ENCODE measurements at regions not wholly inside any gene's neighbourhood (a gene's known extent, or its start where the extent isn't known, plus 50 kb on each side); places are given as distances from the start of the nearest gene placed in this dataset.

DNA sequence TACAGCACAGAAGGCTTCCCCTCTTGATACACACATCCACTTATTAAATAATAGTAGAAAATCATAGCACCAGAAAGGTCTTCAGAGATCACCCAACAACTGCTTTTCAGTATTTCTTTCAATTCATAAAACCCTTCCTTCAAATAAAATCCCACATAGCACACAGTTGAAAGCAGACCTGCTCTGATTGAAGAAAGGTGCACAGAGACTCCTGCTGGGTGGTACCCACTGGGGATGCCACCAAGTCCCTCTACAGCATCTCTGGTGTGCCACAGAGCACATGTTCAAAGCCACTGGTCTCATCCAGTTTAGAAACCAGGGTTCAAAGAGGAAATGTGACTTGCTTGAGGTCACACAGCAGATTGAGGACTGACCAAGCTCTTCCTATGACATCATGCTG is 427.5 kb downstream of the BCL11B start:
- Histone ChIP-seq H3K9me3 (no peaks in the 10 kb centered on the region), H3K4me3 (no peak overlapping the region), H3K4me1 (replicated peaks) (no peaks in the 10 kb centered on the region), H3K36me3 (no peaks in the 10 kb centered on the region), H3K27ac (no peak overlapping the region), H3K27me3 (replicated peaks; ENCODE audit: insufficient read depth) (no peaks in the 10 kb centered on the region)
- intact Hi-C loops (cut with DNase I), result no loop called here
- DNase-seq (ENCODE audit: low spot score), result no peak
- TF ChIP-seq, protein P1, sequence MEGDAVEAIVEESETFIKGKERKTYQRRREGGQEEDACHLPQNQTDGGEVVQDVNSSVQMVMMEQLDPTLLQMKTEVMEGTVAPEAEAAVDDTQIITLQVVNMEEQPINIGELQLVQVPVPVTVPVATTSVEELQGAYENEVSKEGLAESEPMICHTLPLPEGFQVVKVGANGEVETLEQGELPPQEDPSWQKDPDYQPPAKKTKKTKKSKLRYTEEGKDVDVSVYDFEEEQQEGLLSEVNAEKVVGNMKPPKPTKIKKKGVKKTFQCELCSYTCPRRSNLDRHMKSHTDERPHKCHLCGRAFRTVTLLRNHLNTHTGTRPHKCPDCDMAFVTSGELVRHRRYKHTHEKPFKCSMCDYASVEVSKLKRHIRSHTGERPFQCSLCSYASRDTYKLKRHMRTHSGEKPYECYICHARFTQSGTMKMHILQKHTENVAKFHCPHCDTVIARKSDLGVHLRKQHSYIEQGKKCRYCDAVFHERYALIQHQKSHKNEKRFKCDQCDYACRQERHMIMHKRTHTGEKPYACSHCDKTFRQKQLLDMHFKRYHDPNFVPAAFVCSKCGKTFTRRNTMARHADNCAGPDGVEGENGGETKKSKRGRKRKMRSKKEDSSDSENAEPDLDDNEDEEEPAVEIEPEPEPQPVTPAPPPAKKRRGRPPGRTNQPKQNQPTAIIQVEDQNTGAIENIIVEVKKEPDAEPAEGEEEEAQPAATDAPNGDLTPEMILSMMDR (IDR thresholded peaks at IDR 0.05), result no peak
- TF ChIP-seq POLR2AphosphoS5 (IDR thresholded peaks at IDR 0.05), result no peak

- TF ChIP-seq POLR2AphosphoS5 (IDR thresholded peaks at IDR 0.05), result no peak
- TF ChIP-seq, protein P1 (IDR thresholded peaks at IDR 0.05), result no peak
- no peak for TF ChIP-seq POLR2A (IDR thresholded peaks at IDR 0.05)
- 93% methylated on average over 11 of the region's 11 CpGs for WGBS
Measured at GRCh38 chr14:98847521-98848468, 424.2 kb downstream of the BCL11B start.

DNA sequence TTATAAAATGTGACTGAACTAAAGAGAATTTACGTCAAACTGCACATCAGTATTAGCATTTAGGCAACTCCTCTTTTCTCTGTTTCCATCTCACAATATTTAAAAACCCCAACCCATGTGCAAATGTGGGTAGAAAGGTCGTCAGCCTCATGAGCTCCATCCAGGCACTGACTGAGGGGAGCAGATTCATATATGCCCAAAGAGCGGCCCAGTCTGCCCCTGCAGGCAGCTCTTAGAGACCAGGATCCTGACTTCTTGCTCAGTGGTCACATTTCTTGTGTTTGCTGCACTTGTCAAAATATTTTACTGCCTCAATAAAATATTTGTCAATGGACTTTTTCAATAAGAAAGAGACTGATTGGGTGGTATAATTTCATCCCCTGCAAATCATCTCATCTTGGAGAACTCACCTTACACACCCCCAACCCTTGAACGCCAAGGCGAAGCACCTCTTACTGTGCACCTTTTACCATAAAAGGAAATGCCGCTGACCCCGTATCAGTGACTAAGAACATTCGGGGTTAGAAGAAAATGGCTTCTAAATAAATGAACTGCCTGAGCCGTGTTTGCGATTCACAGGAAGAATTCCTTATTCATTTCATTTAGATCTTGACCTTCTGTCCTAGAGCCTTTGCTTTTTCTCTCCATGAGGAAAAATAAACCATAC is 418.8 kb downstream of the BCL11B start:
- Histone ChIP-seq H3K4me3 (no peak overlapping the region), H3K4me1 (replicated peaks) (no peaks in the 10 kb centered on the region), H3K27ac (no peak overlapping the region), H3K9me3 (no peaks in the 10 kb centered on the region), H3K36me3 (no peaks in the 10 kb centered on the region), H3K27me3 (replicated peaks; ENCODE audit: insufficient read depth) (no peaks in the 10 kb centered on the region)
- WGBS, result 86% methylated on average over 10 of the region's 10 CpGs
- intact Hi-C loops (cut with DNase I), result no loop called here
- no peak for DNase-seq (ENCODE audit: low spot score)
- TF ChIP-seq, protein P1 (IDR thresholded peaks at IDR 0.05), result no peak
- TF ChIP-seq POLR2A (IDR thresholded peaks at IDR 0.05) (no peak), POLR2AphosphoS5 (IDR thresholded peaks at IDR 0.05) (no peak)

More at GRCh38 chr14:98847521-98848468, 424.2 kb downstream of the BCL11B start:
- H3K4me1 ChIP-seq (replicated peaks), result no peaks in the 10 kb centered on the region
- H3K9me3 ChIP-seq, result no peaks in the 10 kb centered on the region
- no peaks in the 10 kb centered on the region for H3K36me3 ChIP-seq
- no peak overlapping the region for H3K4me3 ChIP-seq
- DNase-seq (ENCODE audit: low spot score), result no peak
- H3K27me3 ChIP-seq (replicated peaks; ENCODE audit: insufficient read depth), result no peaks in the 10 kb centered on the region
- no peak overlapping the region for H3K27ac ChIP-seq
- intact Hi-C loops (cut with DNase I), result no loop called here

DNA sequence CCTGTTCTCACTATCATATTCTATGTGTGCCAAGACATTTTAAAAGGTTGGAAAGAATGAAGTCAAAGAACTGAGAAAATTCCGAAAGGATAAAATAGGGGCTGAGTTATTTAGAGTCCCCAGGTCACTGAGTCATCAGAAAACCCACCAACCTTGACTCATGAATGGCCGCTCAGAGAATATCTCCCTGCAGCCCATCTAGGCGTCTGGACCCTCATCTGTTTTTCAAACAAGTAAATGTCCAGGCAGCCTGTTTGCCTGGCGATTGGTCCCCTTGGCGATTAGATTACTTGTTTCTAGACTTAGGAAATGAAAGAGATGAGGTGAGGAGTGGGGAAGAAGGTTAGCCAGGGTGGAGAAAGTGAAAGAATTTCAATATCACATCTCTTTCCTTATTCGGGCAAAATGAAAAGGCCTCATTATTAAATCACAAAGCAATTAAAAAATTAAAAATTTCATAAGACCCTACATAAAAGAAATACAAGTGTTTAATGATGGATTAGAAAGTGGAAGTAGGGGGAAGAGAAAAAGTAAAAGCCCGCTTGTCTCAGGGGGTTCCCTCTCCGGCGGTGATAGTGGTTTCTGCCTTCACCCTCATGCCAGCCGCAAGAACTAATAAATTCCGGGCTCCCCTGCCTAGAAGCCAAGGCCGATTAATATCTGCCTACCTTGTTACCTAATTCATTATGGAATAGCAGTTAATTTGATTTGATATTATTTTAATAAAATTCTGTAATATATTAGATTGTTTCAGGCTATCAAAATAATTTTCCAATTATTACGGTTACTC is 415.9 kb downstream of the BCL11B start:
- no peak for DNase-seq (ENCODE audit: low spot score)
- Histone ChIP-seq H3K27me3 (replicated peaks; ENCODE audit: insufficient read depth) (no peaks in the 10 kb centered on the region), H3K9me3 (no peaks in the 10 kb centered on the region), H3K36me3 (no peaks in the 10 kb centered on the region), H3K4me3 (no peak overlapping the region), H3K27ac (no peak overlapping the region), H3K4me1 (replicated peaks) (no peaks in the 10 kb centered on the region)
- TF ChIP-seq POLR2A (IDR thresholded peaks at IDR 0.05), result no peak
- TF ChIP-seq, protein P1 (IDR thresholded peaks at IDR 0.05), result no peak
- no peak for TF ChIP-seq POLR2AphosphoS5 (IDR thresholded peaks at IDR 0.05)
- 90% methylated on average over 13 of the region's 13 CpGs for WGBS
- intact Hi-C loops (cut with DNase I), result no loop called here

All from prostate gland (tissue), 2 donors.